NCI-H345 treated with DMSO at 0.1 percent for 48 hours (cell line): ENCODE measurements at regions not wholly inside any gene's neighbourhood (a gene's known extent, or its start where the extent isn't known, plus 50 kb on each side); places are given as distances from the start of the nearest gene placed in this dataset.
"Not testable (repeated sequence)": the region's sequence is repeated elsewhere in the genome, so short reads cannot be mapped to it uniquely, and the experiment has no call there.

Source experiments
- DNase-seq: peaks from one replicate; lab custom pipeline; 2025; ENCODE audit not compliant: unreplicated experiment; lab: John Stamatoyannopoulos, UW

DNA sequence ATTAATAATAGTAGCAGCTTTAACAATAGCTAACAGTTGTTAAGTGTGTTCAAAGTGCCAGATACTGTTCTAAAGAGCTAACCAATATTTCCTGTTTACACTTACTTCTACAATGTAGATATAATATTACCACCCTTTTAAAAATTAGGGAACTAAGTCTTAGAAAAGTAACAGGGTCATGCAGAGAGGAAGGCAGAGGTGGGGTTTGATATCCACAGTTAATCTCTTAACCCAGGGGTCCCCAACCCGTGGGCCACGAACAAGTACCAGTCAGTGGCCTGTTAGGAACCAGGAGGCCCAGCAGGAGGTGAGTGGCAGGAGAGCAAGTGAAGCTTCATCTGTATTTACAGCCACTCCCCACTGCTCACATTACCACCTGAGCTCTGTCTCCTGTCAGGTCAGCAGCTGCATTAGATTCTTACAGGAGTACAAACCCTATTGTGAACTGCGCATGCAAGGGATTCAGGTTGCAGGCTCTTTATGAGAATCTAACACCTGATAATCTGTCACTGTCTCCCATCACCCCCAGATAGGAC is 89.1 kb downstream of the ACTL7B start:
- DNase-seq = peak; percentile 45

DNA sequence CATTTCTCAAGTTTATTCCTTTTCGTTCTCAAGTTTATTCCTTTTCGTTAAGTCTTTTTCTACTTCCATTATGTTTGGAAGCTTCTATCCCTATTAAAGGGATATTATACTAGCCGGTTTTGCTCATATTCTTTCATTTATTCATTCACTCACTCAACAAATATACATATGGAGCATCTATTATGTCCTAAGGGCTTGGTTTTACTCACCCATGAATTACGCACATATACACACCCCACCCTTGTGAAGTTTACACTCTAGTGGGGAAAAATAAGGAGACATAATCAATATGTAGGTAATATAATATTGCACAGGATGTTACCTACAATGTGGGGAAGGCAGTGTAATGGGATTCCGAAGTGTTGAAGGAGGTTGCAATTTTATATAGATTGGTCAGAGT is 90.5 kb downstream of the ACTL7B start:
- no peak for DNase-seq

DNA sequence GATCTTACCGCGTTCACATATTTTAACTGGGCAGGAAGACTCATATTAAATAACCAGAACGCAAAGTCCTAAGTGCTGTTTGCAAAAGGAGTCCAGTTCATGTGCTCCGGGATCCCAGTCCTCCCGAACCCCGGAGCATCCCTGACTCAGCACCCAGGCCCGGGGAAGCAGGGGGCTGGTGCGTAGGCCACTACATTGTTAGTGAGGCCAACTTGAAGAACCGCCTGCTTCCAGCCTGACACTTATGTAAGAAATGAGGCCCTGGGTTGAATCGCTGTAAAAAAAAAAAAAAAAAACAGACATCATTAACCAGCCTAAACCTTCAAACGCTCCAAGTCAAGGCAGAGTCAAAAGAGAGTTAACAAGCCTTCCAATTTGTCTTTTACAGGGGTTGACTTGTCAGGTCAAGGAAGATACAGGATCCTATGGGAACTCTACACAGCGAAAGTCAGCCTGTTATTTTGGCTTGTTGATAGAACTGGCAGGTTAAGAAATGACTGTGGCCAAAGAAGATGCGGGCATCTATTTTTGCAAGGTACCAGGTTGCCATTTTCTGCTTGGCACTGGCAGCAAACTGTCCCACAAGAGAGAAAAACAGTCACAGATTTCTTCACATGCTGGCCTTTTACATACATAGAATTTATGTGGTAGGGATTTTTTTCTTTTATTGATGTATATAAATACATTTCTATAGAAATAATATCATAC is 93.3 kb downstream of the ACTL7B start:
- no peak for DNase-seq

DNA sequence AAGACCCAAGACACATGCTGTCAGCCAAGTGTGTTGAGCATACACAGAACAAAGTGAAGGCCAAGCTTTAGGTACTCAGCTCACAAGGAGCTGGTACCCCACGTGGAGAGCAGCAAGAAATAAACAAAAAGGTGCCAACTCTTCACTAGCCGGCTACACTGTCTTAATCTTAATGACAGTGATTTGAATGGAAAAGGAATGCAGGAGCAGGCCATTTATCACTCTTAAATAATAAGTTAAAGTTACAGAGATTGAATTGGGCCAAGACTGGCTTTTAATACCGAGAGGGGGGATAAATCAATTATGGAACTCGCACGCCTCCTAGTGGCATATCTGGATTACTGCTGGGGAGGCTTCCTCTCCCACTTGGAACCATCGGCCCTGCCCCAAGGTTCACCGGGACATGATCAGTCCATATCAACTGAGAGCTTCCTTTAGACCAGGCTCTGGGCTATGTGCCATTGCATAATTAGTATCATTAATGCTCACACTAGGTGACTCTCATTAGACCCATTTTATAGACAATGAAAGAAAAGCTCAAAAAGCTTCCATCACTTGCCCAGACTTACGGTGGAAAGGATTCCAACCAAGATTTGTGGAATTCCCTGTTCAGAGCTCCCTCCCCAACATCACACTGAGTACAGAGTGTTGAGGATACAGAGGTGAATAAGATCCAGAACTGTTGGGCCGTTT is 94.0 kb downstream of the ACTL7B start:
- DNase-seq = peak; percentile 72

DNA sequence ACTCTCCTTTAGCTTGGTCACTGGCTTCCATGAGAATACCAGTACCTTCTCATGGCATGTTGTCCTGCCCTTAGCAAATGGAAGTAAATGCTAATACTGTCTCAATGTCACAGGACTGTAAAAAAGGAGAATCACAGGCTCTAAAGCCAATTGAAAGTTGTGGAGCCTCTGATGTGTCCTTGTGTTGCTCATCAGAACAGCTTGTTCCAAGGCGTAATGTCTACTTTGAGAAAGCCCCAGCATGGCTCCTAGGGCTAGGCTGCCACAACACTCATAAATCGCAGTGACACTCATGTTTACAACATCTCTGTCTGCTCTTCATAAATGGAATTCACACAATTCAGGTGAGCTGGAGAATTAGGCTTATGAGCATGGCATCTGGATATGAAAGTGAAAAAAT is 94.9 kb downstream of the ACTL7B start:
- no peak for DNase-seq

DNA sequence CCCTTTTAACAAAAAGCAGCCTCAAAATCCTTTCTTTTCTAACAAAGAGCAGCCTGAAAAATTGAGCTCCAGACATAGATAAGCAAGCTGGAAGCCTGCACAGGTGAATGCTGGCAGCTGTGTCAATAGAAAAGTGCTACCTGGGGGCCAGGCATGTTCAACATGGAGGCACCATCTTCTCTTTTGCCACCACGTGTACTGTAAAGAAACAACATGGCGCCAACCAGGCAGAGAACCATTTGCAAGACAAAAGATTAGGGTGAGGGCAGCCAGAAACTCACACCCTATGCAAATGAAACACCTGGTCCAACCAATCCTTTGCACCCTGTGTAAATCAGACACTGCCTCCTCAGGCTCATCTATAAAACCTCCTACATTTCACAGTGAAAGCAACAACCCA is 96.0 kb downstream of the ACTL7B start:
- DNase-seq = peak; percentile 44

DNA sequence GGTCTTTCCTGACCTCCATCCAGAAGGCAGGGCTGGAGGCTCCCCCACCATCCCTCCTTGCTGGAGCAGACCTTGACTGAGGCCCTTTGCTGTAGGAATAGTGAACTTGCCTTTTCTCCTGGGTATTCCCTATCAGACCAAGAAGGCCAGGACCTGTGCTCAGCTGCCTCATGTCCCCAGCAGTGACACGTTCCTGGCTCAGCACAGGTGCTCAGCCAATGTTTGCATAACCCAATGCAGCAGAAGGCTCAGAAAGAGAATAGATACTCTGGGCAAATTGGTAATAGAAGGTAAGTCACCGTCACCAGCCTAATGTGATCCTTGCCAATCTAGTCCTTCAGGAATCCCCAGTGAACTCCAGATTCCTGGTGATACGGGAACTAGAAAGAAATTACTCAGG is 96.4 kb downstream of the ACTL7B start:
- DNase-seq = peak; percentile 29

DNA sequence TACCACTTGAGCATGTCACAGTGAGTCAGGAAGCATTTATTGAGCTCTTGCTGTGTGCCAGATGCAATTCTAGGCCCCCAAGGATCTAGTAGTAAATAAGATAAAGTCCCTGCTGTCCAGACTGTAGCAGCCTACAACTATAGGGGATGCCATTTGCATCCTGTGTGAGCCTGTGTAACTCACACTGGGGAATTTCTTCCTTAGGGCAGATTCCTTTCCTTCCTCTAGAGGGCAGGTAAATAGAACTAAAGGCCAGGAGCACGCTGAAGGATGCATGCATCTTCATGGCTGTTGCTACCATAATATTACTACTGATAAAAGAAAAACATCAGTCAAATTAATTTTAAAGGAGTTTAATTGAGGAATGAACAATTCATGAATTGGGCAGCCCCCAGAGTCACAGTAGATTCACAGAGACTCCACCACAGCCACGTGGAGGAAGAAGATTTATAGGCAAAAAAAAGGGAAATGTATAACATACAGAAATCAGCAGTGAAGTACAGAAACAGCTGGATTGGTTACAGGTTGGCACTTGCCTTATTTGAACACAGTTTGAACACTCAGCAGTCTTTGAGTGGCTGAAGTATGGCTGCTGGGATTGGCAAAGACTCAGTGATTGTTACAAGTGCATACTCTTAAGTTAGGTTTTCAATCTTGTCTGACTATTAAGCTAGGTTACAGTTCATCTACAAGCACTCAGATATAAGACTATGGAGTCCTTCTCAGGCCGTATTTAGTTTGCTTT is 98.9 kb downstream of the ACTL7B start:
- DNase-seq = no peak

DNA sequence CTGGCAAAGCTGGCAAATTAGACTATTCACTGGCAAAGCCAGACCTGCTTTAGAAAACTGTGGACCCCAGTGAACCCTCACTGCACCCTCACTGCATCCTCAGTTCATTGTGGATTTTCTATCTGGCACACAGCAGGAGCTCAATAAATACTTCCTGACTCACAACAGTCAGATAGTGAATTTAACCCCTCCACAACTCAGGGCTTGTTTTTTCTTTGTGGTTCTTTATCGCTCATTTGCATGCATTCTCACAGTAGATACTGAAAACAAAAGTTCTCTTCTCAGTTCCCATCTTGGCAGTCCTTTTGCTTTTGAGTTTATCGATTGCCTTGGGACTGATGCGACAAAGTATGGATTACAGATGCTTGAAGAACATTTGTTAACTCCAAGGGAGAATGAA is 99.8 kb downstream of the ACTL7B start:
- DNase-seq = no peak

DNA sequence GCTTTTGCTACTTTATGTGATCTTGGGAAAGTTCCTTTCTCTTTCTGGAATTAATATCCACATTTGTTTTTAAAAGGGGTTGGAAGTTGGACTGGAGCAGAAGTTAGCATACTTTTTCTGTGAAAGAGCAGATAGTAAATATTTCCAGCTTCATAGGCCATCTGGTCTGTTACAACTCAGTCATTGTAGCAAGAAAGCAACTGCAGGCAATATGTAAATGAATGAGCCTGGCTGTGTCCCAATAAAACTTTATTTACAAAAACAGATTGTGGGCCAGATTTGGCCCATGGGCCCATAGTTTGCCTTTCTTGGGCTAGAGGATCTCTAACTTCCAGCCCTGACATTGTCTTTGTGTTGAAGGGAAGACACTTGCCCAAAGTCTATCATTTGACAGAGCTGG is 104.4 kb downstream of the ACTL7B start:
- DNase-seq = no peak

DNA sequence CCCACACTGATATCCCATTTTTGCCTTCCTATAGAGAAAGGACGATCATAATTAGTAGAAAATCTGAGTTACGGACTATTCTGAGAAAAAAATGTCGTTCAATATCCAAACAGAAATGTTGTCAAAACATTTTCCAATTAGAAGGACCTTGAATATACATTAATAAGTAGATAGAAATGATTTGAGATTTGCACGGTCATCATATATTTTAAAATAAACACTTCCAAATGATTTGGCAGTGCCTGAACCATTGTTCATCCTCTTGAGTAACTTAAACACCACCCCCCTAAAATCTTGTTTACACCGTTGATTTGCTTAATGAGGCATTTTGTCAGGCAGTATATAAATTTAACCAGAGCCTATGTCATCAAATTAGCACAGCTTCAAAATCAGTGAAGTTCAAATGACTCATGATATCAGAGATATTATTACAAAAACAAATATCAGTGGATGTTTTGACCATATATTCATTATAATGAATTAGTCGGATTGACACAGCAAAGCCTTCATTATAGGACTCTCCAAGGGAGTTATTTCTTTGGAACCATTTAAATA is 105.0 kb downstream of the ACTL7B start:
- DNase-seq = no peak

DNA sequence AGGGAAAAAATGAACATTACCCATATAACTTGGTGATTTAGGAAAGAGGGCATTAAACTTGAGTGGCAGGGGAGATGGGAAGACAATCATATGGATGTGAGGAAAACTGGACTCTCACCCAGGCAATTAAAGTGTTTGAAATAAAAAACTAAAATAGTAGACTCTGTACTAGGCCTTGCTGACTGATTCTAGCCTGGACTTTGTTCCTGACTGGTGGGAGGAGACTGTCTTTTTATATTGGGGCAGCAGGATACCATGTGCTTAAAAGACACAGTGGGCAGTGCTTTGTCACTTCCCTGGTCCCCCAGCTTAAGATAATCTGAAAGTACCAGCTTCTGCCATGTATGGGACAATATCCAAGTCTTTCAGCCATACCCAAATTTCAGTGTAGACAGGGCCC is 107.0 kb downstream of the ACTL7B start:
- no peak for DNase-seq

DNA sequence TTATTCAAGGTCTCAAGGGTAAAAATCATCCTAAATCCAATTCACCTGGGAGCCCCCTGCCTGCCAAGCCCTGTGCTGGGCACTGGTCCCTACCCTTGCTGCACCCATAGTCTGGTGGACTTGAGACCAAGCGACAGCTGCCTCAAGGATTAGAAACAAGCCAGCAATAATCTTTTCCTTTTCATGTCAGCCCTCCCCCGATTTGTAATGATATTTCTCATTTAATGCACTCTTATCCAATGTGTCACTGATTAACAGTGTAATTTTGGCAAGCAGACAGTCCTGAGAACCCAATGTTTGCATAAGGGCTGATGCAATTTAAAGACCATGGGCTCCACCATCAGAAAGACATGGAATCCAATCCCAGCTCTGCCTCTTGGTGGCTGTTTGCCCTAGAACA is 108.9 kb downstream of the ACTL7B start:
- DNase-seq = no peak

DNA sequence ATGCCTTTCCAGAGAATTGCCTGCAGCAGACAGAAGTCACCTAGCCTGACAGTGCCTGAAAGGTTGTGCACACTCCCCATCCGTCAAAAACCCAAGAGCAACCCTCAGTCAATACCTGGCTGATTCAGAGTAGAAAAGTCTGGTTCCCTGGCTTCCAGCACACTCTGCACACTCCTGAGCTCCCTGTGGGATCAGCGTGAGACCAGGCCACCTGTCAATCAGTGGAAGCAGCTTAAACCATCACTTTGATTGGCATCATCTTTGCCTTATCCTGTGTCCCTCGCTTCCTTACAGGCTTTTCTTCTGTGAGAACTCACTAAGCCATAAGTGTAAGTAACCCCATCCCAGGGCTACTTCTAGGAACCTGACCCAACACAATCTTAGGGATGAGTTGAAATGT is 109.8 kb downstream of the ACTL7B start:
- DNase-seq = no peak

DNA sequence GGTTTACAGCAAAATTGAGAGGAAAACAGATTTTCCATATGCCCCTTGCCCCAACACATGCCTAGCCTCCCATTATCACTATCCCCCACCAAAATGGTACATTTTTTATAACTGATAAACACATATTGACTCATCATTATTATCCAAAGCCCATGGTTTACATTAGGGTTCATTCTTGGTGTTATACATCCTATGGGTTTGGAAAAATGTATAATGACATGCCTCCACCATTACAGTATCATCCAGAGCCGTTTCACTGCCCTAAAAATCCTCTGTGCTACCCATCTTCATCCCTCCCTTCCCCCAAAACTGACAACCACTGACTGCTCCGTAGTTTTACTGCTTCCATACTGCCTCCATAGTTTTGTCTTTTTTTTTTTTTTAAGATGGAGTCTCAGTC is 111.1 kb downstream of the ACTL7B start:
- no peak for DNase-seq

DNA sequence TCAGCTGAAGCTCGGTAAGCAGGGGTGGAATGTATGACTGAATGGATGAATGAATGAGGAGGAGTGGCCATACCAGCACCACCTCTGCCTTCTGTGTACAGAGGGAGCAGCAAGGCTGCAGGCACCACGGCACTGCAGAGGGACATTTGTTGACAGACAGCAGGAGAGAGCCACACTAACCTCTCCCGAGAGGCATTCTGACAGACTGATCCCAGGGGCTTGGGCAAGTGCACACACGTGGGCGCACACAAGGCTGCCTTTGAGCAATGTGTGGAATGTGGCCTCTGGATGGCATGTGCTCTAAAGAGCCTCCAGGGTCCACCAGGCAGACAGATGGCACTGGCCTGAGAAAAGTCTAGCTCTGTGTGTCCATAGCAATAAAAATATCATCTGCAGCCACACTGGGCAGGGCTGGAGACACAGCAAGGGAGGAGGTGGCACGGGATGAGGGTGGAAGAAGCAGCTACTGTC is 111.8 kb downstream of the ACTL7B start:
- no peak for DNase-seq

DNA sequence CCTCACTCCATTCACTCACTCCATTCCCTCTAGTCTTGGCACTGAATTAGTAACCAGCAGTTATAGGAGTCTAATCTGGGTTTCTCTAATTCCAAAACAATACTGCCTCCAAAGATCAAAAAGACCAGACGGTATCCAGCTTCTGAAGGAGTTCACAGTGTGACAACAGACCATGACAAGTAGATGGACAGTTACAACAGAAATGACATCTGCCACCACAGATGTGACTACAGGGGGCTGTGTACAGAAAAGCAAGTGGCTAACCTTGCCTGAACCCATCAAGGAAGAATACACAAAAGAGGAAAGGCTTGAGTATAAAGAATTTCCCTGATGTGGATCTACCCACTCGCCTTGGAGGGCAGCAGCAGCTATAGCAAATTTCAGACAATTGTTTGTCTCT is 112.4 kb downstream of the ACTL7B start:
- DNase-seq = peak; percentile 69

DNA sequence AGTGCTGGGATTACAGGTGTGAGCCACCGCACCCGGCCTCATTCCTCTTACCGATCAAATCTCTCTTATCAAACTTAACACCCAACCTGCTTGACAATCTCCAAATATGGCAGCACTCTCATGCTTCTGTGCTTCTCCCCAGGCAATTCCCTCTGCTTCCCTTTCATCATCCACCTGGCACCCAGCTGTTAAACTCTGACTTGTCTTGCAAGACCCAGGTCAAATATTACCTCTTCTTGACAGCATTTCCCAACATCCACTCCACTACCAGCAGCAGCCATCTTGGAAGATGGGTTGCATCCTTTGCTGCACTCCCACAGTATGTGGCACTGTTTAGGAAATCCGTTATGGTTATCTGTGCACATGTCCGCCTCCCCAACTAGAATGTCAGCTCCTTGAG is 113.6 kb downstream of the ACTL7B start:
- DNase-seq = no peak

DNA sequence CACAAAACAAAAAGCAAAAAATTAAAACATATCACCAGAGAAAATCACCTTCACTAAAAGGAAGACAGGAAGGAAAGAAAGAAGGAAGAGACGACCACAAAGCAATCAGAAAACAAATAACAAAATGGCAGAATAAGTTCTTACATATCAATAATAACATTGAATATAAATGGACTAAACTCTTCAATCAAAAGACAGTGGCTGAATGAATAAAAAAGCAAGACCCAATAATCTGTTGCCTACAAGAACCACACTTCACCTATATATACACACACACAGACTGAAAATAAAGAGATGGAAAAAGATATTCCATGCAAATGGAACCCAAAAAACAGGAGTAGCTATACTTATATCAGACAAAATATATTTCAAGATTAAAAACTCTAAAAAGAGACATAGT is 124.5 kb downstream of the ACTL7B start:
- not testable (repeated sequence) for DNase-seq

DNA sequence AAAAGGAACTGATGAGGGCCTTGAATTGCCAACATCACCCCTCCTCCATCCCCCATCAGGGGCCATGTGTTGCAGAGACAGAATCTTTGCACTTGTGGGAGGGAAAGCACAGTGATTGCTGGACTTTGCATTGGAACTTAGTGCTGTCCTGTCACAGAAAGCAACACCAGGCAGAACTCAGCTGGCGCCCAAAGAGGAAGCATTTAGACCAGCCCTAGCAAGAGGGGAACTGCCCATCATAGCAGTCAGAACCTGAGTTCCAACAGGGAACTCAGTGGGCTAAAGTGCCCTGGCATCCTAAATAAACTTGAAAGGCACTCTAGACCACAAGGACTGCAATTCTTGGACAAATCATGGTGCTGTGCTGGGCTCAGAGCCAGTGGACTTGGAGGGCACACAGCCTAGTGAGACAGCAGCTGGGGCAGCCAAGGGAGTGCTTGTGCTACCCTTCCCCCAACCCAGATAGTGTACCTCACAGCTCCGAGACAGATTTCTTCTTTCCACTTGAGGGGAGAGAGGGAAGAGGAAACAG is 128.1 kb downstream of the ACTL7B start:
- no peak for DNase-seq

DNA sequence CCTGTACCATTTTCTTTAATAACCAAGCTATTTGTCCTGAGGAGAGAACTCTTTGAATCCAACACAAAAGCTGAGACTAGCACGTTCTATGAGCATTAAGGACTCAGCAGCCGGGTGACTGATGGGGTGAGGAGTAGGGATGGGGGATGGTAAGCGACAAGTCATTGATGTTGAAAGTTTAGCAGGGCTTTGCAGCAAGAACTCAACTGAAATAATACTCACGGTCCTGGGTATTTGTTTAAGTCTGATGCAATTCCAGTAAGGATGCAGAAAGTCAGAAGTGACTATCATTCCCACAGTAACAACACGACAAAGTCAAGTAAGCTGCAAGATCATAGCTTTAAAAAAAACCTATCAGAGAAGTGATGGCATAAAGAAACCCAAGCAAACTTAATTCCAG is 131.1 kb downstream of the ACTL7B start:
- no peak for DNase-seq
